GM20000 (cell line): ENCODE measurements at regions not wholly inside any gene's neighbourhood (a gene's known extent, or its start where the extent isn't known, plus 50 kb on each side); places are given as distances from the start of the nearest gene placed in this dataset.

Experiments used
- DNase-seq: peaks from one replicate; pipeline ENCODE4 v3.0.0; 2012; ENCODE audit warnings: low spot score
- CTCF ChIP-seq: IDR thresholded peaks from 2 replicates; pipeline ENCODE4 v1.5.1; 2012; ENCODE audit warnings: mild to moderate bottlenecking, control low read depth; ENCODE audit errors: extremely low read depth, missing control alignments

- no peak for TF ChIP-seq CTCF
Measured at GRCh38 chr2:146031158-146031557, 1511.2 kb upstream of the ZEB2 start.

DNA sequence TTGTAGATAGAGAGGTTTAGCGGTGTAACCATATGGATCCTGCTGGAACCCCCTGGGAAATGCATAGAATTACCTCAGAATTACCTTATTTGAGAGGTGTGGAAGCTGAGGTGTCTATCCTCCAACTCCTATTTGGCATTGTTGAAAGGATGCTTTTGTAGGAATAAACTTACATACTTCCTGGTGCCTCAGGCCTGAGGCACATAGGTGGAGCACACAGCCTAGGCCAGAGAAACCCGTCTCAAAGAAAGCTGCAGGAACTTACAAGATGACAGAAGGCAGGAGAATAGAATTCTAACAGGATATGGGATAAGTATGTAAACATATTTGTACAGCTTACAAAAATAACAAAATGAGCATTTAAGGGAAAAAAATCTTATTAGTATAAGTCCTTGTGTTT, 1507.2 kb upstream of the ZEB2 start:
- TF ChIP-seq CTCF = no peak
- DNase-seq = no peak

More at GRCh38 chr2:146031158-146031557, 1511.2 kb upstream of the ZEB2 start:
- no peak for DNase-seq

- DNase-seq = no peak
- no peak for TF ChIP-seq CTCF
Measured at GRCh38 chr2:146025519-146025918, 1505.6 kb upstream of the ZEB2 start.

DNA sequence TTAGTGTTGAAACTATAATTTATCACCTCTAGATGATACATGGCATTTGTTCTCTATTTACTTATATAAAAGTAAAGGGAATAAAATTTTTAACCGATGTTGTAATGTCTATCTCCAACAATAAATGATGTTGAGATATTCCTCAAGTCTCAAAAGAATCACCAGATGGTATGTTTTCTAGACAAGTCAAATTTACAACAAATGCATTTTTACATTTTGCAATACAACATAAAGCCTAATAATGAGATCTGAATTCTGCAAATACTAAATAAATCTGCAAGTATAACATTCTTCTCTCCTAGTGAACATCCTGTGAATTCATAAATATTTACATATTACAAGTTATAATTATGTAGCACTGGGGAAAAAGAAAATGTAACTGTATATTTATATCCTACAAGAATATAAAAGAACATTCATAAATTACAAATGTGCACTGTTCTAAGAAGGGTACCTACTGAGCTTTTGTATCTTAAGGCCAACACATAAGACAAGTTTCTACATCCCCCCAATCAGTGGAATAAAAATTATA, 1504.4 kb upstream of the ZEB2 start:
- no peak for TF ChIP-seq CTCF

DNA sequence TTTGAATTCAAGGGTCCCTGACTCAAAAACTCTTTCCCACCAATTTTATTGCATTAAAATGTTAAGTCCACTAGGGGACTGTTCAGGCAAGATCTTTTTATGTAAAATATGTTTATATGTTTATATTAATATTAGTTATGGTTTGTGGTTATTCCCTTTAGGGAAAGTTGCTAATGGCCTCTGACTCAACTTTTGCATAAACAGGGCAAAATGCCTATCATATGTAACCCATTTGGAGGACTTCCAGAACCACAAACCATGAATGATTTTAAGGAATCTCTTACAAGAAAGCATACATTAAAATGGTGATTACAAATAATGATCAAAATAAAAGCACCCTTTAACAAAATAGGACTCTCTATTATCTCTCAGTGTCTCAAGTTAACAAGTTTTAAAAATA, 1484.5 kb upstream of the ZEB2 start:
- DNase-seq = no peak
- no peak for TF ChIP-seq CTCF

More for the DNA sequence above, 1504.4 kb upstream of the ZEB2 start:
- DNase-seq = no peak

DNA sequence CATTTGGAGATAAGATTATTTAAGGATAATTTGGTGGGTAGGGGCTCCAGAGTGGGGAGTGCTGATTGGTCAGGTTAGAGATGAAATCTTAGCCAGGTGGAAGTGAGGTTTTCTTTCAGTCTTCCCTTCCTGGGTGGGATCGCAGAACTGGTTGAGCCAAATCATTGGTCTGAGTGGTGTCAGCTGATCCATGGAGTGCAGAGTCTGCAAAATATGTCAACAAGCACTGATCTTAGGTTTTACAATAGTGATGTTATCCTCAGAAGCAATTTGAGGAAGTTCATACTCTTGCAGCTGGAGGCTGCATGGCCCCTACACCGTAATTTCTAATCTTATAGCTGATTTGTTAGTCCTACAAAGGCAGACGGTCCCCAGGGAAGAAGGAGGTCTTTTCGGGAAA, 1483.4 kb upstream of the ZEB2 start:
- no peak for TF ChIP-seq CTCF
- DNase-seq = no peak

DNA sequence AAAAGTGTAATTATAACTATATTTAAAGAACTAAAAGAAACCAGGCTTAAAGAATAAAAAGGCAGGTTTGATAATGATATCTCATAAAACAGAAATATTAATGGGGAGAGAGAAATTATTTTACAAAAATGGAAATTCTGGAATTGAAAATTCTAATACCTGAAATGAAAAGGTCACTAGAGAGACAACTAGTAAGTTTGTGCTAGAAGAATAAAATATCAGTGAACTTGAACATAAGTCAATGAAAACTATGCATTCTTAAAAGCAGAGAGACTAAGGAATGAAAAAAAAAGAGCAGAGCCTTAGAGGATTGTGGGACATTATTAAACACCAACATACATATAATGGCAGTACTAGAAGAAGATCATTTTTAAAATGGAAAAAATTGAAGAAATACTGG, 1475.0 kb upstream of the ZEB2 start:
- TF ChIP-seq CTCF = no peak
- no peak for DNase-seq
